CD14-positive monocyte (primary cell): ENCODE measurements at regions not wholly inside any gene's neighbourhood (a gene's known extent, or its start where the extent isn't known, plus 50 kb on each side); places are given as distances from the start of the nearest gene placed in this dataset.

ENCODE experiments used
- DNase-seq, 3 donors: peaks; one replicate each; pipeline ENCODE4 v3.0.0-alpha.2; 2011 to 2022
- H2AFZ ChIP-seq: 2 replicates; pipeline ENCODE4 v1.6.0; 2012; ENCODE audit warnings: mild to moderate bottlenecking, low read depth, low read length, inconsistent platforms; ENCODE audit not compliant: insufficient read depth, poor library complexity, severe bottlenecking
- H3K27ac ChIP-seq, 2 donors: 1 replicate in 1 of 2; 2 replicates in 1 of 2; pipeline ENCODE4 v1.5.1; 2012 to 2013; ENCODE audit warnings: low read length in 2 of 2, control low read depth in 1 of 2, inconsistent platforms in 1 of 2, low read depth in 1 of 2, mild to moderate bottlenecking in 1 of 2
- H3K27me3 ChIP-seq, 2 donors: one replicate each; pipeline versions ENCODE4 v1.6.0 to v1.6.1; 2011 to 2013; ENCODE audit warnings: low read length in 2 of 2; ENCODE audit not compliant: control insufficient read depth in 2 of 2, insufficient read depth in 2 of 2
- H3K36me3 ChIP-seq, 2 donors: replicated peaks in 1 of 2; 1 replicate in 1 of 2; 2 replicates in 1 of 2; pipeline versions ENCODE4 v1.5.1 to v1.6.1; 2012 to 2013; ENCODE audit warnings: low read length in 2 of 2, control low read depth in 1 of 2, inconsistent platforms in 1 of 2, mild to moderate bottlenecking in 1 of 2; ENCODE audit not compliant: insufficient read depth in 2 of 2, control insufficient read depth in 1 of 2
- H3K4me1 ChIP-seq, 2 donors: 1 replicate in 1 of 2; 2 replicates in 1 of 2; pipeline versions ENCODE4 v1.5.1 to v1.6.1; 2012 to 2013; ENCODE audit warnings: low read length in 2 of 2, control low read depth in 1 of 2, inconsistent platforms in 1 of 2, mild to moderate bottlenecking in 1 of 2, moderate library complexity in 1 of 2; ENCODE audit not compliant: insufficient read depth in 2 of 2, control insufficient read depth in 1 of 2
- H3K4me2 ChIP-seq: replicated peaks from 2 replicates; pipeline ENCODE3; 2012; ENCODE audit warnings: low read length, moderate library complexity, mild to moderate bottlenecking; ENCODE audit not compliant: poor library complexity, severe bottlenecking; ENCODE audit errors: extremely low read depth
- H3K4me3 ChIP-seq, 3 experiments: fragments of 200-600 bp in 1 of 3; sonication (generic) in 1 of 3; replicated peaks in 1 of 3; 1 replicate in 2 of 3; 2 replicates in 1 of 3; pipeline ENCODE4 v1.5.1; 2011 to 2013; ENCODE audit warnings: low read length in 3 of 3, mild to moderate bottlenecking in 3 of 3, control low read depth in 2 of 3, low read depth in 2 of 3, inconsistent platforms in 1 of 3, moderate library complexity in 1 of 3
- H3K79me2 ChIP-seq: 2 replicates; pipeline ENCODE4 v1.6.0; 2012; ENCODE audit warnings: mild to moderate bottlenecking, control low read depth, inconsistent platforms, low read length, moderate library complexity; ENCODE audit not compliant: insufficient read depth
- H3K9ac ChIP-seq: 2 replicates; pipeline ENCODE4 v1.6.0; 2017; ENCODE audit warnings: low read length, mild to moderate bottlenecking; ENCODE audit not compliant: insufficient read depth, poor library complexity, severe bottlenecking
- H3K9me3 ChIP-seq, 2 donors: replicated peaks in 1 of 2; 1 replicate in 1 of 2; 2 replicates in 1 of 2; pipeline versions ENCODE4 v1.5.1 to v1.6.1; 2012 to 2013; ENCODE audit warnings: low read length in 2 of 2, control low read depth in 1 of 2; ENCODE audit not compliant: control insufficient read depth in 1 of 2, insufficient read depth in 1 of 2
- H4K20me1 ChIP-seq: 2 replicates; pipeline ENCODE4 v1.6.0; 2012; ENCODE audit warnings: mild to moderate bottlenecking, low read length, control low read depth, moderate library complexity; ENCODE audit not compliant: insufficient read depth
- H3K27ac Mint-ChIP-seq, 7 donors: one replicate each; pipeline ENCODE4 v1.8.0; 2020; ENCODE audit warnings: mild to moderate bottlenecking in 7 of 7, mixed read lengths in 7 of 7, moderate library complexity in 6 of 7, inconsistent platforms in 2 of 7
- H3K27me3 Mint-ChIP-seq, 3 donors: one replicate each; pipeline ENCODE4 v1.8.0; 2021 to 2022; ENCODE audit warnings: low read depth in 3 of 3, mild to moderate bottlenecking in 3 of 3, mixed read lengths in 3 of 3, moderate library complexity in 3 of 3, inconsistent platforms in 1 of 3
- H3K36me3 Mint-ChIP-seq, 2 donors: one replicate each; pipeline ENCODE4 v1.8.0; 2020; ENCODE audit warnings: mixed read lengths in 2 of 2, inconsistent platforms in 1 of 2, mild to moderate bottlenecking in 1 of 2
- H3K4me1 Mint-ChIP-seq: one replicate; pipeline ENCODE4 v1.8.0; 2020; ENCODE audit warnings: mild to moderate bottlenecking, mixed read lengths
- H3K4me3 Mint-ChIP-seq, 2 donors: one replicate each; pipeline ENCODE4 v1.8.0; 2020; ENCODE audit warnings: mild to moderate bottlenecking in 2 of 2, mixed read lengths in 2 of 2, moderate library complexity in 1 of 2
- H3K9me3 Mint-ChIP-seq, 7 donors: one replicate each; pipeline ENCODE4 v1.8.0; 2020 to 2022; ENCODE audit warnings: mixed read lengths in 7 of 7, mild to moderate bottlenecking in 6 of 7, moderate library complexity in 6 of 7, inconsistent platforms in 2 of 7
- WGBS: methylation state at CpG from one replicate; pipeline ENCODE4 v1.1.5; 2013; ENCODE audit warnings: missing lambda C conversion rate; ENCODE audit not compliant: insufficient coverage; 5-methylcytosine and 5-hydroxymethylcytosine counted together
- intact Hi-C, 2 donors: fragments of 100-400 bp; cut with micrococcal nuclease; formaldehyde crosslinking; loops; one replicate each; pipeline versions ENCODE4 v1.15.0 to v1.15.1; 2023
- TF ChIP-seq, protein P1 (sequence below): fragments of 200-600 bp; IDR thresholded peaks from one replicate; pipeline ENCODE4 v1.8.0; 2022; ENCODE audit warnings: antibody characterized with exemption, mild to moderate bottlenecking

GRCh38 chr5:33075731-33076130 is 364.6 kb downstream of the NPR3 start:
- Histone ChIP-seq H3K4me1 (no peaks in the 10 kb centered on the region), H3K27ac (no peak overlapping the region), H3K79me2 (no peaks in the 10 kb centered on the region), H3K27me3 (no peaks in the 10 kb centered on the region), H3K9ac (no peak overlapping the region), H3K4me3 (no peak overlapping the region), H4K20me1 (no peaks in the 10 kb centered on the region), H3K9me3 (no peaks in the 10 kb centered on the region), H2AFZ (no peak overlapping the region), H3K36me3 (no peaks in the 10 kb centered on the region), H3K4me2 (no peak overlapping the region)
- Mint-ChIP-seq H3K9me3 (peaks cover 0 to 3% (median 0%) of the 10 kb centered on the region in 7 donors), H3K27ac (no peak overlapping the region), H3K4me1 (no peaks in the 10 kb centered on the region), H3K27me3 (peaks cover 0 to 1% (median 0%) of the 10 kb centered on the region in 3 donors), H3K36me3 (no peaks in the 10 kb centered on the region), H3K4me3 (no peak overlapping the region)
- DNase-seq = no peak
- no CpG with 5 or more reads among the region's 2 CpGs for WGBS
- intact Hi-C loops = no loop called here
- TF ChIP-seq, protein P1, sequence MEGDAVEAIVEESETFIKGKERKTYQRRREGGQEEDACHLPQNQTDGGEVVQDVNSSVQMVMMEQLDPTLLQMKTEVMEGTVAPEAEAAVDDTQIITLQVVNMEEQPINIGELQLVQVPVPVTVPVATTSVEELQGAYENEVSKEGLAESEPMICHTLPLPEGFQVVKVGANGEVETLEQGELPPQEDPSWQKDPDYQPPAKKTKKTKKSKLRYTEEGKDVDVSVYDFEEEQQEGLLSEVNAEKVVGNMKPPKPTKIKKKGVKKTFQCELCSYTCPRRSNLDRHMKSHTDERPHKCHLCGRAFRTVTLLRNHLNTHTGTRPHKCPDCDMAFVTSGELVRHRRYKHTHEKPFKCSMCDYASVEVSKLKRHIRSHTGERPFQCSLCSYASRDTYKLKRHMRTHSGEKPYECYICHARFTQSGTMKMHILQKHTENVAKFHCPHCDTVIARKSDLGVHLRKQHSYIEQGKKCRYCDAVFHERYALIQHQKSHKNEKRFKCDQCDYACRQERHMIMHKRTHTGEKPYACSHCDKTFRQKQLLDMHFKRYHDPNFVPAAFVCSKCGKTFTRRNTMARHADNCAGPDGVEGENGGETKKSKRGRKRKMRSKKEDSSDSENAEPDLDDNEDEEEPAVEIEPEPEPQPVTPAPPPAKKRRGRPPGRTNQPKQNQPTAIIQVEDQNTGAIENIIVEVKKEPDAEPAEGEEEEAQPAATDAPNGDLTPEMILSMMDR = no peak

- H3K4me1 ChIP-seq = no peaks in the 10 kb centered on the region
- H3K36me3 ChIP-seq = no peaks in the 10 kb centered on the region
- no peaks in the 10 kb centered on the region for H3K27me3 ChIP-seq
- Mint-ChIP-seq H3K27me3 (peaks cover 0 to 1% (median 0%) of the 10 kb centered on the region in 3 donors), H3K9me3 (peaks cover 0 to 7% (median 5%) of the 10 kb centered on the region in 7 donors), H3K27ac (no peak overlapping the region), H3K36me3 (no peaks in the 10 kb centered on the region), H3K4me3 (no peak overlapping the region), H3K4me1 (no peaks in the 10 kb centered on the region)
- no peak overlapping the region for H3K9ac ChIP-seq
- intact Hi-C loops = no loop called here
- H3K27ac ChIP-seq = no peak overlapping the region
- H3K9me3 ChIP-seq = no peaks in the 10 kb centered on the region
- no peaks in the 10 kb centered on the region for H3K79me2 ChIP-seq
- H4K20me1 ChIP-seq = no peaks in the 10 kb centered on the region
- H2AFZ ChIP-seq = no peak overlapping the region
- H3K4me2 ChIP-seq = no peak overlapping the region
- no peak for DNase-seq
- TF ChIP-seq, protein P1 = no peak
- H3K4me3 ChIP-seq = no peak overlapping the region
Measured at GRCh38 chr5:33079548-33079947, 361.2 kb upstream of the TARS1 start.
